Fibroblast of skin of left quadriceps (primary cell): ENCODE measurements at regions not wholly inside any gene's neighbourhood (a gene's known extent, or its start where the extent isn't known, plus 50 kb on each side); places are given as distances from the start of the nearest gene placed in this dataset.

ENCODE experiments used
- DNase-seq, 2 experiments: peaks; one replicate each; pipeline ENCODE4 v3.0.0-alpha.2; 2013; ENCODE audit warnings: low read depth in 2 of 2

- no peak for DNase-seq
Observed at GRCh38 chr7:118696879-118697278, 472.4 kb downstream of the ANKRD7 start.

GRCh38 chr7:118699222-118699621 lies 474.7 kb downstream of the ANKRD7 start:
- DNase-seq: no peak

GRCh38 chr7:118708741-118709140 lies 484.2 kb downstream of the ANKRD7 start:
- no peak for DNase-seq

GRCh38 chr7:118711688-118712087 lies 487.2 kb downstream of the ANKRD7 start:
- no peak for DNase-seq

GRCh38 chr7:118713039-118713438 lies 488.5 kb downstream of the ANKRD7 start:
- no peak for DNase-seq

DNA sequence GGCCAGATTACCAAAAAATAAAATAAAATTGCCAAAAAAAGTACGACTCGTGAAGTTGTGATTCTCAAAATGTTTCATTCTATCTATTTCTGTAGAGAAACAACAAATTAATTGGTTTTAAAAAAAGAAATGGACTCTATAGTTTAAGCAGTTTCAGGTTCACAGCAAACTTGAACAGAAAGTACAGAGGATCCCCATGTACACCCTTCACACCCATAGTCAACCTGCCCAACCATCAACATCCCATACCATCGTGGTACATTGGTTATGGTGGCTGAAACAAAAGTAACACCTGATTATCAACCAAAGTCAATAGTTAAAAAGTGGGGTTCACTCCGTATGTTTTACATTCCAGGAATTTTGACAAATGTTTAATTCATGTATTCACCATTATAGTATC lies 496.1 kb downstream of the ANKRD7 start:
- no peak for DNase-seq

GRCh38 chr7:118731854-118732253 lies 507.4 kb downstream of the ANKRD7 start:
- no peak for DNase-seq

DNA sequence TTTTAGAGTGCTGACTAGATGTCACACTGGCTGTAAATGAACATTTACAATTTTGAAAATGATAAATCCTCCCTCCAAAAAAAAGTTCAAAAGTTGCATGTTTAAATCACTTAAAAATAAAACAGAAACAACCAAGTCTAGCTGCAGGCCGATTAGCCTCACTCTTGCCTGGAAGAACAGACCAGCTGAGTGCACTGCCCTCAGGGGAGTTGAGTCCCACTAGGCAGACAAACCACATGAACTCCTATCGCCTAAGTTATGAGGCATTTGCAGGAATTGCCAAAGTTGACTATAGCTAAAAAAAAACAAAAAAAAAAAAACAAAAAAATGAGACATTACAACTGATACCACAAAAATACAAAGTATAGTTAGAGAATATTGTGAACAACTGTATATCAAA lies 510.0 kb downstream of the ANKRD7 start:
- no peak for DNase-seq

- DNase-seq: no peak
Observed at GRCh38 chr7:118735441-118735840, 510.9 kb downstream of the ANKRD7 start.

- DNase-seq: no peak
Observed at GRCh38 chr7:118737935-118738334, 513.4 kb downstream of the ANKRD7 start.

DNA sequence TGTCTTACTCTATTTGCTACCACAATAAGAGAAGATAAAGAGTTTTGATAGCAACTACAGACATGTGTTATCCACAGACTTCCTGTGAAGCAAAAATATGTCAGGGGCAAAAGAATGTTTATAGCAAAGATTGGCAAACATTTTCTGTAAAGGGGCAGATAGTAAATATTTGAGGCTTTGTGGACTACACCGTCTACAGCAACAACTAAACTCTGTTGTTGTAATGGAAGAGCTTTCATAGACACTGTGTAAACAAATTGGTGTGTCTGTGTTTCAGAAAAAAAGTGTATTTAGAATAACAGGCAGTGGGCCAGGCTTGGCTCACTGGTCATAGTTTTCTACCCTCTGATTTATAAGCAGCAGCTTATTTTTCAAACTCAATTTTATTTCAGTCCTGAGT lies 521.4 kb downstream of the ANKRD7 start:
- DNase-seq: no peak

GRCh38 chr7:118747473-118747872 lies 523.0 kb downstream of the ANKRD7 start:
- DNase-seq: no peak

- no peak for DNase-seq
Observed at GRCh38 chr7:118753479-118753878, 529.0 kb downstream of the ANKRD7 start.

GRCh38 chr7:118754608-118755007 lies 530.1 kb downstream of the ANKRD7 start:
- no peak for DNase-seq

- no peak for DNase-seq
Observed at GRCh38 chr7:118755067-118755625, 530.6 kb downstream of the ANKRD7 start.

GRCh38 chr7:118757066-118757465 lies 532.6 kb downstream of the ANKRD7 start:
- no peak for DNase-seq

GRCh38 chr7:118758582-118758981 lies 534.1 kb downstream of the ANKRD7 start:
- DNase-seq: no peak

- no peak for DNase-seq
Observed at GRCh38 chr7:118759921-118760320, 535.4 kb downstream of the ANKRD7 start.

DNA sequence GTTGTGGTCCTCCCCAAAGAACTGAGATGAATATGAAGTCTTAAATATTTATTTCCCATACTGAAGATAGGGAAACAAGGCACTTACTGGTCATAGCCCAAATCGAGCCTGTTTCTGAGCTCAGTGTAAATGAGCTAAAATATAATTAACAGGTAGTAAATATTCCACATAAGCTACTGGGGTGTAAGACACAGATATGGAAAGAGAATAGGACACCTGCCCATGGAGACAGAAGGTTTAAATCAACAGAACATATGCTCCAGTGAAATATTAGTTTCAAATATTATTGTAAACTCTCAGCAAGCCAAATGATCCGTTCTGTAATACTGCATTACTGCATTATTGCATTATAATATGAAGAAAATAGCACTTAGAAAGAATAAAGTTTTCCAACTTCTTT lies 537.9 kb downstream of the ANKRD7 start:
- no peak for DNase-seq

- no peak for DNase-seq
Observed at GRCh38 chr7:118764221-118764620, 539.7 kb downstream of the ANKRD7 start.

DNA sequence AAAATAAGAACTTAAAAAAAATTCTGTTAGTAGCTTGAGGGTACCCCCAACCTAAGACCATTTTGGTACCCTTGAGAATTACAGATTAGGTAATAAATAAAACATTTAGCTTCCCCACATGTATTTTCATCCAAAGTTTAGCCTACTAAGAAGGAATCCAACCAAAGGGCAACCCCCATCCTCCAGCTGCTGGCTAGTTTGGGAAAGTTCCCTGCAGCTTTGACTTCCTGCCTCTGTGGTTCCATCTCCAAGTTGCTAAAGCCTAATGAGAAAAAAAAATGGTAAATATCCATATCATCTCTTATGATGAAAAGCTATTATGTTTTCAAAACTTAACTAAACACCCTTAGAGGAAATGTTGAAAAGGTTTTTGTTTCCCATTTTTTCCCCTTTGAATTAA lies 547.2 kb downstream of the ANKRD7 start:
- DNase-seq: no peak

DNA sequence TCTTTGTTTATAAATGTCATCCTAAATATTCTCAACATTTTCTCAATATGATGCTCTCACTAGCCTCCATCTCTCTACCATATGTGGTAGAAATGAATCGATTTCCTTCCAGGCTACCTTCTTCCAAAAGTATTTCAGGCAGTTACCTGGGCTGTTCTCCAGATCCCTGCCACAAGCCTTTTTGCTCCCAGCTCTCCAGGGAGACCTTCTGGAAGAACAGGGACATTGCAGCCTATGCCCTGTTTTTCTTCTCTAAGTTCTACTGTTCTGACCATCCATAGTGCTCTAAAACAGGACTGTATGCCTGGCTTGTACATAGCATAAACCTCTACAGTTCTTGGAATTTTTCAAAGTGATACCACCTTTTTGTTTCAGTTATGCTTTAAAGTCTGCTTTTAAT lies 552.8 kb downstream of the ANKRD7 start:
- DNase-seq: no peak

DNA sequence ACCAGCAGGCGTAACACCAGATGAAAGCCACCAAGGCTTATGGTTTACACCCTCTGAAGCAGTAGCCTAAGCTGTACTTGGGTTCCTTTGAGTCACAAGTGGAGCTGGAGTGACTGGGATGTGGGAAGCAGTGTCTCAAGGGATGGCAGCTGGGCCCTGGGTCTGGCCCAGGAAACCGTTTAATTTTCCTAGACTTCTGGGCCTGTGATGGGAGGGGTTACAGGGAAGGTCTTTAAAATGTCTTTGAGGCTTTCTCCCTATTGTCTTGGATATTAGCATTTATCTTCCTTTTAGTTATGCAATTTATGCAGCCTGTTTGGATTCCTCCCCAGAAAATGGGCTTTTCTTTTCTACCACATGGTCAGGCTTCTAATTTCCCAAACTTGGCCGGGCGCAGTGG lies 568.2 kb downstream of the ANKRD7 start:
- no peak for DNase-seq

- DNase-seq: no peak
Observed at GRCh38 chr7:118793582-118793981, 569.1 kb downstream of the ANKRD7 start.

GRCh38 chr7:118794419-118794818 lies 569.9 kb downstream of the ANKRD7 start:
- DNase-seq: no peak
